IMR-90 (cell line): ENCODE measurements at regions not wholly inside any gene's neighbourhood (a gene's known extent, or its start where the extent isn't known, plus 50 kb on each side); places are given as distances from the start of the nearest gene placed in this dataset.

Experiments
- ATAC-seq: fragments of 200-7000 bp; cut with Tn5 transposase; 2 replicates; pipeline ENCODE4 v1.9.1; 2020; ENCODE audit warnings: low read depth, mild to moderate bottlenecking, moderate library complexity
- BruUV-seq: library from RNA; stranded (reverse); fragments of 400-500 nt; replicated peaks from 2 replicates; lab custom pipeline; 2021; lab: Mats Ljungman, UMichigan
- CTCF ChIA-PET: fragments of 300-600 bp; formaldehyde crosslinking; extraction: SDS; loops from one replicate; lab custom pipeline; 2021; ENCODE audit warnings: antibody characterized with exemption; lab: Yijun Ruan, JAX
- POLR2A ChIA-PET: fragments of 300-600 bp; sonication (Branson Sonifier 250); formaldehyde crosslinking; loops from one replicate; lab custom pipeline; 2022; ENCODE audit warnings: antibody characterized with exemption; ENCODE audit not compliant: unreplicated experiment; lab: Charles Lee
- DNase-seq: peaks from one replicate; pipeline ENCODE4 v3.0.0; 2013
- H2AFZ ChIP-seq: replicated peaks from 2 replicates; pipeline ENCODE3; 2013; ENCODE audit warnings: low read length, mild to moderate bottlenecking; ENCODE audit not compliant: poor library complexity
- H2AK5ac ChIP-seq: 2 replicates; pipeline ENCODE4 v1.6.1; 2013; ENCODE audit warnings: low read depth, low read length, inconsistent platforms
- H2AK9ac ChIP-seq: replicated peaks from 2 replicates; pipeline ENCODE3; 2013; ENCODE audit warnings: mild to moderate bottlenecking, low read depth, low read length, moderate library complexity; ENCODE audit not compliant: poor library complexity
- H2BK120ac ChIP-seq: 2 replicates; pipeline ENCODE4 v1.6.1; 2013; ENCODE audit warnings: low read depth, low read length, inconsistent platforms
- H2BK15ac ChIP-seq: 3 replicates; pipeline ENCODE4 v1.6.1; 2013; ENCODE audit warnings: low read depth, low read length, inconsistent platforms
- H2BK20ac ChIP-seq: 2 replicates; pipeline ENCODE4 v1.6.1; 2013; ENCODE audit warnings: low read depth, mild to moderate bottlenecking, inconsistent platforms, low read length, moderate library complexity
- H2BK5ac ChIP-seq: 2 replicates; pipeline ENCODE4 v1.6.1; 2013; ENCODE audit warnings: mild to moderate bottlenecking, low read depth, low read length, inconsistent platforms; ENCODE audit not compliant: poor library complexity, severe bottlenecking
- H3K14ac ChIP-seq: replicated peaks from 2 replicates; pipeline ENCODE4 v1.6.1; 2013; ENCODE audit warnings: low read depth, low read length, inconsistent platforms
- H3K18ac ChIP-seq: 2 replicates; pipeline ENCODE4 v1.6.1; 2013; ENCODE audit warnings: low read depth, low read length, control low read depth
- H3K23ac ChIP-seq: 2 replicates; pipeline ENCODE4 v1.6.1; 2013; ENCODE audit warnings: low read depth, low read length, inconsistent platforms
- H3K27ac ChIP-seq: 2 replicates; pipeline ENCODE4 v1.5.1; 2013; ENCODE audit warnings: mild to moderate bottlenecking, control low read depth, low read length; ENCODE audit not compliant: insufficient read depth
- H3K27me3 ChIP-seq: 2 replicates; pipeline ENCODE4 v1.6.1; 2013; ENCODE audit warnings: low read length; ENCODE audit not compliant: control insufficient read depth, insufficient read depth
- H3K36me3 ChIP-seq: 2 replicates; pipeline ENCODE4 v1.6.1; 2013; ENCODE audit warnings: low read length, mixed read lengths; ENCODE audit not compliant: control insufficient read depth, insufficient read depth
- H3K4ac ChIP-seq: 2 replicates; pipeline ENCODE4 v1.6.1; 2013; ENCODE audit warnings: low read depth, low read length, inconsistent platforms
- H3K4me1 ChIP-seq: 2 replicates; pipeline ENCODE4 v1.6.1; 2013; ENCODE audit warnings: low read length, mixed read lengths; ENCODE audit not compliant: control insufficient read depth, insufficient read depth
- H3K4me2 ChIP-seq: 2 replicates; pipeline ENCODE4 v1.6.1; 2013; ENCODE audit warnings: low read depth, mild to moderate bottlenecking, control low read depth, low read length, moderate library complexity
- H3K4me3 ChIP-seq: 2 replicates; pipeline ENCODE4 v1.5.1; 2013; ENCODE audit warnings: low read depth, mild to moderate bottlenecking, control low read depth, low read length, moderate library complexity; ENCODE audit not compliant: insufficient read depth
- H3K56ac ChIP-seq: 2 replicates; pipeline ENCODE4 v1.6.1; 2013; ENCODE audit warnings: low read length, inconsistent platforms; ENCODE audit not compliant: insufficient read depth; ENCODE audit errors: extremely low read depth
- H3K79me1 ChIP-seq, 2 experiments: 2 replicates each; pipeline ENCODE4 v1.6.1; 2013; ENCODE audit warnings: low read length in 2 of 2, inconsistent platforms in 1 of 2, low read depth in 1 of 2
- H3K9ac ChIP-seq: 2 replicates; pipeline ENCODE4 v1.6.1; 2013; ENCODE audit warnings: low read depth, low read length, control low read depth
- H3K9me1 ChIP-seq: 2 replicates; pipeline ENCODE4 v1.6.1; 2013; ENCODE audit warnings: low read length, inconsistent platforms; ENCODE audit not compliant: insufficient read depth
- H3K9me3 ChIP-seq: 2 replicates; pipeline ENCODE4 v1.6.1; 2013; ENCODE audit warnings: low read length; ENCODE audit not compliant: control insufficient read depth, insufficient read depth
- H4K20me1 ChIP-seq: 2 replicates; pipeline ENCODE4 v1.6.1; 2013; ENCODE audit warnings: low read length, inconsistent platforms; ENCODE audit not compliant: insufficient read depth
- H4K5ac ChIP-seq: 2 replicates; pipeline ENCODE4 v1.6.1; 2013; ENCODE audit warnings: mild to moderate bottlenecking, low read depth, low read length, control low read depth
- H4K8ac ChIP-seq, 2 experiments: 2 replicates each; pipeline ENCODE4 v1.6.1; 2013; ENCODE audit warnings: low read depth in 2 of 2, low read length in 2 of 2, control low read depth in 1 of 2, inconsistent platforms in 1 of 2
- H4K91ac ChIP-seq: 2 replicates; pipeline ENCODE4 v1.6.1; 2013; ENCODE audit warnings: low read depth, low read length, inconsistent platforms; ENCODE audit not compliant: insufficient read depth
- BHLHE40 ChIP-seq: fragments of 150-350 bp; IDR thresholded peaks from 2 replicates; pipeline ENCODE4 v1.6.1; 2016; ENCODE audit warnings: mild to moderate bottlenecking, low read depth, low read length
- CHD1 ChIP-seq: IDR thresholded peaks from 2 replicates; pipeline ENCODE4 v1.6.1; 2012; ENCODE audit warnings: low read depth, low read length, improper control_type of control experiment
- ELK1 ChIP-seq: fragments of 150-350 bp; IDR thresholded peaks from 2 replicates; pipeline ENCODE4 v1.6.1; 2016; ENCODE audit warnings: low read depth, mild to moderate bottlenecking, low read length, moderate library complexity, borderline replicate concordance
- MAZ ChIP-seq: IDR thresholded peaks from 2 replicates; pipeline ENCODE4 v1.6.1; 2012; ENCODE audit warnings: low read depth, mild to moderate bottlenecking, low read length, improper control_type of control experiment, moderate library complexity, borderline replicate concordance
- MXI1 ChIP-seq: IDR thresholded peaks from 2 replicates; pipeline ENCODE4 v1.6.1; 2012; ENCODE audit warnings: low read depth, mild to moderate bottlenecking, low read length, moderate library complexity, borderline replicate concordance
- NFE2L2 ChIP-seq: fragments of 150-350 bp; IDR thresholded peaks from 2 replicates; pipeline ENCODE4 v1.6.1; 2016; ENCODE audit warnings: low read depth, mild to moderate bottlenecking, low read length
- POLR2A ChIP-seq: IDR thresholded peaks from 2 replicates; pipeline ENCODE4 v1.6.1; 2012; ENCODE audit warnings: mild to moderate bottlenecking, low read depth, low read length
- RAD21 ChIP-seq: IDR thresholded peaks from 2 replicates; pipeline ENCODE4 v1.6.1; 2012; ENCODE audit warnings: low read length, improper control_type of control experiment
- RFX5 ChIP-seq: IDR thresholded peaks from 2 replicates; pipeline ENCODE4 v1.8.0; 2012; ENCODE audit warnings: low read depth, mild to moderate bottlenecking, low read length, moderate library complexity
- SMC3 ChIP-seq: fragments of 150-350 bp; IDR thresholded peaks from 2 replicates; pipeline ENCODE4 v1.6.1; 2016; ENCODE audit warnings: low read depth, mild to moderate bottlenecking, antibody characterized with exemption, low read length, moderate library complexity
- WGBS, 2 experiments: methylation state at CpG; one replicate each; pipeline versions ENCODE4 v1.1.5 to v1.1.7; 2013; ENCODE audit warnings: missing lambda C conversion rate in 2 of 2; ENCODE audit not compliant: insufficient read length in 1 of 2; ENCODE audit errors: extremely low coverage in 2 of 2; 5-methylcytosine and 5-hydroxymethylcytosine counted together
- dilution Hi-C: fragments of 300-500 bp; cut with HindIII; formaldehyde crosslinking; loops from one replicate; pipeline ENCODE4 v1.14.3; 2018; ENCODE audit warnings: low sequenced_read_pairs; ENCODE audit not compliant: unreplicated experiment
- in situ Hi-C: fragments of 300-500 bp; cut with MboI; formaldehyde crosslinking; loops from 3 replicates; pipeline ENCODE4 v1.14.3; 2019; ENCODE audit warnings: low sequenced_read_pairs, inconsistent platforms, mixed read lengths
- intact Hi-C: fragments of 100-400 bp; cut with micrococcal nuclease; formaldehyde crosslinking; loops from 2 replicates; pipeline ENCODE4 v1.10.0; 2022
- TF ChIP-seq, protein P1 (sequence below): fragments of 150-350 bp; IDR thresholded peaks from 2 replicates; pipeline ENCODE4 v1.6.1; 2017; ENCODE audit warnings: mild to moderate bottlenecking, antibody characterized with exemption, low read length, low read depth
- TF ChIP-seq, protein P2 (sequence below): conservative IDR thresholded peaks from 2 replicates; pipeline ENCODE4 v1.5.1; 2012; ENCODE audit warnings: mild to moderate bottlenecking, low read depth, low read length, improper control_type of control experiment

GRCh38 chr2:118470297-118470696, 377.2 kb downstream of the EN1 start:
- H2AFZ ChIP-seq = no peak overlapping the region
- H2BK15ac ChIP-seq = no peak overlapping the region
- H2BK5ac ChIP-seq = no peak overlapping the region
- no peak overlapping the region for H2AK9ac ChIP-seq
- in situ Hi-C loops = no loop called here
- no peak overlapping the region for H4K8ac ChIP-seq
- no peaks in the 10 kb centered on the region for H3K9me1 ChIP-seq
- no peak overlapping the region for H3K4me2 ChIP-seq
- DNase-seq = no peak
- no CpG with 5 or more reads among the region's 4 CpGs for WGBS, 2 experiments
- no peak overlapping the region for H3K4me3 ChIP-seq
- no peaks in the 10 kb centered on the region for H3K79me1 ChIP-seq
- H3K4ac ChIP-seq = no peak overlapping the region
- intact Hi-C loops = no loop called here
- no peak overlapping the region for H3K56ac ChIP-seq
- dilution Hi-C loops = no loop called here
- no peak overlapping the region for H4K91ac ChIP-seq
- H3K14ac ChIP-seq = no peak overlapping the region
- no peak overlapping the region for H3K18ac ChIP-seq
- H3K4me1 ChIP-seq = no peaks in the 10 kb centered on the region
- BruUV-seq = no TSS peak
- H3K9me3 ChIP-seq = no peaks in the 10 kb centered on the region
- H3K36me3 ChIP-seq = no peaks in the 10 kb centered on the region
- H4K5ac ChIP-seq = no peak overlapping the region
- no peak overlapping the region for H3K9ac ChIP-seq
- ChIA-PET POLR2A (no interaction called here), CTCF (no interaction called here)
- H3K23ac ChIP-seq = no peak overlapping the region
- no peak overlapping the region for H2BK120ac ChIP-seq
- no peak for ATAC-seq
- no peak overlapping the region for H2AK5ac ChIP-seq
- no peak overlapping the region for H2BK20ac ChIP-seq
- peaks cover 1% of the 10 kb centered on the region; the same call in 1 of the 2 replicates for H3K27me3 ChIP-seq
- H4K20me1 ChIP-seq = no peaks in the 10 kb centered on the region
- H3K27ac ChIP-seq = no peak overlapping the region
- TF ChIP-seq CHD1 (no peak), BHLHE40 (no peak), SMC3 (no peak), MXI1 (no peak), NFE2L2 (no peak), MAZ (no peak), RAD21 (no peak), ELK1 (no peak), RFX5 (no peak), POLR2A (no peak)
- TF ChIP-seq, protein P1, sequence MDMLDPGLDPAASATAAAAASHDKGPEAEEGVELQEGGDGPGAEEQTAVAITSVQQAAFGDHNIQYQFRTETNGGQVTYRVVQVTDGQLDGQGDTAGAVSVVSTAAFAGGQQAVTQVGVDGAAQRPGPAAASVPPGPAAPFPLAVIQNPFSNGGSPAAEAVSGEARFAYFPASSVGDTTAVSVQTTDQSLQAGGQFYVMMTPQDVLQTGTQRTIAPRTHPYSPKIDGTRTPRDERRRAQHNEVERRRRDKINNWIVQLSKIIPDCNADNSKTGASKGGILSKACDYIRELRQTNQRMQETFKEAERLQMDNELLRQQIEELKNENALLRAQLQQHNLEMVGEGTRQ = no peak
- TF ChIP-seq, protein P2, sequence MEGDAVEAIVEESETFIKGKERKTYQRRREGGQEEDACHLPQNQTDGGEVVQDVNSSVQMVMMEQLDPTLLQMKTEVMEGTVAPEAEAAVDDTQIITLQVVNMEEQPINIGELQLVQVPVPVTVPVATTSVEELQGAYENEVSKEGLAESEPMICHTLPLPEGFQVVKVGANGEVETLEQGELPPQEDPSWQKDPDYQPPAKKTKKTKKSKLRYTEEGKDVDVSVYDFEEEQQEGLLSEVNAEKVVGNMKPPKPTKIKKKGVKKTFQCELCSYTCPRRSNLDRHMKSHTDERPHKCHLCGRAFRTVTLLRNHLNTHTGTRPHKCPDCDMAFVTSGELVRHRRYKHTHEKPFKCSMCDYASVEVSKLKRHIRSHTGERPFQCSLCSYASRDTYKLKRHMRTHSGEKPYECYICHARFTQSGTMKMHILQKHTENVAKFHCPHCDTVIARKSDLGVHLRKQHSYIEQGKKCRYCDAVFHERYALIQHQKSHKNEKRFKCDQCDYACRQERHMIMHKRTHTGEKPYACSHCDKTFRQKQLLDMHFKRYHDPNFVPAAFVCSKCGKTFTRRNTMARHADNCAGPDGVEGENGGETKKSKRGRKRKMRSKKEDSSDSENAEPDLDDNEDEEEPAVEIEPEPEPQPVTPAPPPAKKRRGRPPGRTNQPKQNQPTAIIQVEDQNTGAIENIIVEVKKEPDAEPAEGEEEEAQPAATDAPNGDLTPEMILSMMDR = no peak
